GM19467 (cell line): ENCODE measurements at regions not wholly inside any gene's neighbourhood (a gene's known extent, or its start where the extent isn't known, plus 50 kb on each side); places are given as distances from the start of the nearest gene placed in this dataset.
"Not testable (repeated sequence)": the region's sequence is repeated elsewhere in the genome, so short reads cannot be mapped to it uniquely, and the experiment has no call there.

Source experiments
- ATAC-seq: cut with Tn5 transposase; IDR thresholded peaks from one replicate; pipeline ENCODE4 v1.9.1; 2021; ENCODE audit warnings: mild to moderate bottlenecking, moderate library complexity; ENCODE audit not compliant: unreplicated experiment

GRCh38 chr2:125584732-125585131, 1071.2 kb upstream of the GYPC start:
- no peak for ATAC-seq

GRCh38 chr2:125588780-125589179, 1067.2 kb upstream of the GYPC start:
- ATAC-seq: no peak

- ATAC-seq: no peak
Measured at GRCh38 chr2:125591954-125592353, 1064.0 kb upstream of the GYPC start.

- ATAC-seq: no peak
Measured at GRCh38 chr2:125593036-125593435, 1062.9 kb upstream of the GYPC start.

GRCh38 chr2:125596612-125597011, 1059.3 kb upstream of the GYPC start:
- ATAC-seq: no peak

GRCh38 chr2:125615438-125615837, 1040.5 kb upstream of the GYPC start:
- ATAC-seq: no peak

GRCh38 chr2:125630377-125630776, 1025.6 kb upstream of the GYPC start:
- ATAC-seq: no peak

GRCh38 chr2:125634662-125635061, 1021.3 kb upstream of the GYPC start:
- no peak for ATAC-seq

GRCh38 chr2:125638345-125638744, 1017.6 kb upstream of the GYPC start:
- ATAC-seq: no peak

GRCh38 chr2:125642032-125642431, 1013.9 kb upstream of the GYPC start:
- ATAC-seq: no peak

- ATAC-seq: no peak
Measured at GRCh38 chr2:125643128-125643527, 1012.8 kb upstream of the GYPC start.

- ATAC-seq: no peak
Measured at GRCh38 chr2:125643585-125643984, 1012.4 kb upstream of the GYPC start.

GRCh38 chr2:125644257-125644656, 1011.7 kb upstream of the GYPC start:
- ATAC-seq: no peak

- no peak for ATAC-seq
Measured at GRCh38 chr2:125652280-125652679, 1003.7 kb upstream of the GYPC start.

- ATAC-seq: no peak
Measured at GRCh38 chr2:125654226-125654625, 1001.7 kb upstream of the GYPC start.

GRCh38 chr2:125656190-125656589, 999.8 kb upstream of the GYPC start:
- ATAC-seq: no peak

- no peak for ATAC-seq
Measured at GRCh38 chr2:125658583-125658982, 997.4 kb upstream of the GYPC start.

GRCh38 chr2:125660369-125660768, 995.6 kb upstream of the GYPC start:
- not testable (repeated sequence) for ATAC-seq

- no peak for ATAC-seq
Measured at GRCh38 chr2:125667630-125668029, 988.3 kb upstream of the GYPC start.

- no peak for ATAC-seq
Measured at GRCh38 chr2:125679903-125680302, 976.1 kb upstream of the GYPC start.

GRCh38 chr2:125680809-125681208, 975.1 kb upstream of the GYPC start:
- ATAC-seq: no peak

- no peak for ATAC-seq
Measured at GRCh38 chr2:125681576-125681975, 974.4 kb upstream of the GYPC start.

GRCh38 chr2:125681976-125682805, 973.8 kb upstream of the GYPC start:
- ATAC-seq: no peak
